GM06990 (cell line): ENCODE measurements at regions not wholly inside any gene's neighbourhood (a gene's known extent, or its start where the extent isn't known, plus 50 kb on each side); places are given as distances from the start of the nearest gene placed in this dataset.

Source experiments
- DNase-seq: peaks from one replicate; pipeline ENCODE4 v3.0.0-alpha.2; 2011; ENCODE audit not compliant: insufficient read length; ENCODE audit errors: extremely low read depth
- H3K27me3 ChIP-seq: replicated peaks from 2 replicates; pipeline ENCODE4 v1.6.0; 2011; ENCODE audit warnings: low read length; ENCODE audit not compliant: control insufficient read depth, insufficient read depth
- H3K36me3 ChIP-seq: 2 replicates; pipeline ENCODE4 v1.5.1; 2011; ENCODE audit warnings: low read length; ENCODE audit not compliant: control insufficient read depth, insufficient read depth
- H3K4me3 ChIP-seq: replicated peaks from 2 replicates; pipeline ENCODE4 v1.5.1; 2011; ENCODE audit warnings: low read depth, mild to moderate bottlenecking, control low read depth, low read length
- CTCF ChIP-seq: IDR thresholded peaks from 2 replicates; pipeline ENCODE4 v1.5.1; 2011; ENCODE audit warnings: low read length, control low read depth, mild to moderate bottlenecking, inconsistent platforms; ENCODE audit not compliant: insufficient read depth, poor library complexity, severe bottlenecking

GRCh38 chr7:4438723-4439245, 243.3 kb upstream of the FOXK1 start:
- Histone ChIP-seq H3K36me3 (no peaks in the 10 kb centered on the region), H3K27me3 (no peaks in the 10 kb centered on the region), H3K4me3 (no peak overlapping the region)
- no peak for DNase-seq
- TF ChIP-seq CTCF = no peak

- Histone ChIP-seq H3K36me3 (no peaks in the 10 kb centered on the region), H3K27me3 (no peaks in the 10 kb centered on the region), H3K4me3 (no peak overlapping the region)
- no peak for DNase-seq
- TF ChIP-seq CTCF = no peak
Observed at GRCh38 chr7:4439444-4439843, 242.7 kb upstream of the FOXK1 start.

GRCh38 chr7:4444106-4444505, 238.0 kb upstream of the FOXK1 start:
- TF ChIP-seq CTCF = no peak
- Histone ChIP-seq H3K27me3 (no peaks in the 10 kb centered on the region), H3K4me3 (no peak overlapping the region), H3K36me3 (no peaks in the 10 kb centered on the region)
- DNase-seq = no peak

GRCh38 chr7:4445777-4446176, 236.3 kb upstream of the FOXK1 start:
- no peaks in the 10 kb centered on the region for H3K27me3 ChIP-seq
- TF ChIP-seq CTCF = no peak
- H3K36me3 ChIP-seq = no peaks in the 10 kb centered on the region
- DNase-seq = no peak
- H3K4me3 ChIP-seq = no peak overlapping the region

DNA sequence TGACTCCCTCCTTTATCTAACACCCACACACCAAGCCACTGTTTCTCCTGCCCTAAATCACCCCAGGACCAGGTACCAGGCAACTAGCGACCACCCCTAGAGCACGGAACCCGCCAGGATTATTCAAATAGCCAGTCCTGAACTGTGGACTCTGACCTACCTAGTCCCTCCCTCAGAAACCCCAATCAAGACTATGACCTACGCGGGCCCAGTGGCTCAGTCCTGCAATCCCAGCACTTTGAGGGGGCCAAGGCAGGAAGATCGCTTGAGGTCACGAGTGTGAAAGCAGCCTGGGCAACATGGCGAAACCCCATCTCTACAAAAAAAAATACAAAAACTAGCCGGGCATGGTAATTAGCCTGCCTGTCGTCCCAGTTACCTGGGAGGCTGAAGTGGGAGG, 232.8 kb upstream of the FOXK1 start:
- DNase-seq = no peak
- no peak for TF ChIP-seq CTCF
- no peaks in the 10 kb centered on the region for H3K27me3 ChIP-seq
- no peaks in the 10 kb centered on the region for H3K36me3 ChIP-seq
- no peak overlapping the region for H3K4me3 ChIP-seq

DNA sequence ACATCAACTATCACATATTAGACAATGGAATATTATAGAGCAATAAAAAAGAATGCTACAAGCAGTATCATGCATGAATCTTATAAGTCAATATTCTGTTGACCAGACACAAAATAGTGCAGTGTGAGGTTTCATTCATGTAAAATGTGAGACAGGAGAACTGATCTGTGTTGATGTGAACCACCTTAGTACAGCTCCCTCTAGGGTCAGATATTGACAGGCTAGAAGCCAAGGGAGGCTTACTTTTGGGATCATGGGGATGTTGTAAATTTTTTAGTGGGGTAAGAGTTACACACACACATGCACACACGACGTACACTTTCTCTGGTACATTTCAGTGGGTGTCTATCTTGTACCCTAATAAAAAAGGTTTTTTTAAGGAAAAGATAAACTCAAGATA, 231.6 kb upstream of the FOXK1 start:
- no peaks in the 10 kb centered on the region for H3K27me3 ChIP-seq
- no peak overlapping the region for H3K4me3 ChIP-seq
- no peaks in the 10 kb centered on the region for H3K36me3 ChIP-seq
- DNase-seq = no peak
- no peak for TF ChIP-seq CTCF
